T follicular helper cell (primary cell): ENCODE measurements at regions not wholly inside any gene's neighbourhood (a gene's known extent, or its start where the extent isn't known, plus 50 kb on each side); places are given as distances from the start of the nearest gene placed in this dataset.
"Not testable (repeated sequence)": the region's sequence is repeated elsewhere in the genome, so short reads cannot be mapped to it uniquely, and the experiment has no call there.

ENCODE experiments used
- DNase-seq: peaks from one replicate; pipeline ENCODE4 v3.0.0-alpha.2; 2020; ENCODE audit warnings: low read depth

GRCh38 chr2:242027676-242028450 lies 158.3 kb downstream of the RTP5 start:
- DNase-seq, result no peak

GRCh38 chr2:242029422-242030225 lies 160.1 kb downstream of the RTP5 start:
- no peak for DNase-seq

GRCh38 chr2:242030226-242030575 lies 160.7 kb downstream of the RTP5 start:
- DNase-seq, result no peak

GRCh38 chr2:242030858-242031257 lies 161.3 kb downstream of the RTP5 start:
- no peak for DNase-seq

- DNase-seq, result peak; percentile 30
Measured at GRCh38 chr2:242031481-242032019, 162.0 kb downstream of the RTP5 start.

GRCh38 chr2:242032780-242033656 lies 163.5 kb downstream of the RTP5 start:
- no peak for DNase-seq

GRCh38 chr2:242034138-242034537 lies 164.6 kb downstream of the RTP5 start:
- DNase-seq, result no peak

GRCh38 chr2:242034996-242035814 lies 165.7 kb downstream of the RTP5 start:
- DNase-seq, result no peak

GRCh38 chr2:242035858-242036652 lies 166.5 kb downstream of the RTP5 start:
- DNase-seq, result no peak

- DNase-seq, result no peak
Measured at GRCh38 chr2:242036653-242036950, 167.1 kb downstream of the RTP5 start.

GRCh38 chr2:242038166-242038927 lies 168.8 kb downstream of the RTP5 start:
- DNase-seq, result no peak

- no peak for DNase-seq
Measured at GRCh38 chr2:242038928-242039341, 169.4 kb downstream of the RTP5 start.

- DNase-seq, result no peak
Measured at GRCh38 chr2:242040303-242040655, 170.8 kb downstream of the RTP5 start.

GRCh38 chr2:242040681-242041080 lies 171.2 kb downstream of the RTP5 start:
- DNase-seq, result no peak

GRCh38 chr2:242041816-242042215 lies 172.3 kb downstream of the RTP5 start:
- no peak for DNase-seq

GRCh38 chr2:242043538-242044312 lies 174.2 kb downstream of the RTP5 start:
- no peak for DNase-seq

- DNase-seq, result no peak
Measured at GRCh38 chr2:242044313-242044590, 174.7 kb downstream of the RTP5 start.

- DNase-seq, result not testable (repeated sequence)
Measured at GRCh38 chr2:242045596-242046144, 176.1 kb downstream of the RTP5 start.
